ENCODE measurements at regions not wholly inside any gene's neighbourhood (a gene's known extent, or its start where the extent isn't known, plus 50 kb on each side); places are given as distances from the start of the nearest gene placed in this dataset.

DNA sequence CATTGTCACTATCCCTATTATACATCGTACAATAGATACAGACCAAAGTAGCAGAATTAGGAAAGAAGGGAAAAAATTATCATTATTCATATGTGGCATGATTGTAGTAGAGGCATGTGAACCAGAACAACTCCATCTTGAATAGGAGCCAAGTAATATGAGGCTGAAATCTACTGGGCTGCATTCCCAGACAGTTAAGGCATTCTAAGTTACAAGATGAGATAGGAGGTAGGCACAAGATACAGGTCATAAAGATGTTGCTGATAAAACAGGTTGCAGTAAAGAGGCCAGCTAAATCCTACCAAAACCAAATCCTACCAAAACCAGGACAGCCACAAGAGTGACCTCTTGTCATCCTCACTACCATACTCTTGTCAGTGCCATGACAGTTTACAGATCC is 1035.4 kb upstream of the SEMA6D start:
- no peak for DNase-seq (ENCODE audit: low read depth in 2 of 3, low spot score in 2 of 3)

DNA sequence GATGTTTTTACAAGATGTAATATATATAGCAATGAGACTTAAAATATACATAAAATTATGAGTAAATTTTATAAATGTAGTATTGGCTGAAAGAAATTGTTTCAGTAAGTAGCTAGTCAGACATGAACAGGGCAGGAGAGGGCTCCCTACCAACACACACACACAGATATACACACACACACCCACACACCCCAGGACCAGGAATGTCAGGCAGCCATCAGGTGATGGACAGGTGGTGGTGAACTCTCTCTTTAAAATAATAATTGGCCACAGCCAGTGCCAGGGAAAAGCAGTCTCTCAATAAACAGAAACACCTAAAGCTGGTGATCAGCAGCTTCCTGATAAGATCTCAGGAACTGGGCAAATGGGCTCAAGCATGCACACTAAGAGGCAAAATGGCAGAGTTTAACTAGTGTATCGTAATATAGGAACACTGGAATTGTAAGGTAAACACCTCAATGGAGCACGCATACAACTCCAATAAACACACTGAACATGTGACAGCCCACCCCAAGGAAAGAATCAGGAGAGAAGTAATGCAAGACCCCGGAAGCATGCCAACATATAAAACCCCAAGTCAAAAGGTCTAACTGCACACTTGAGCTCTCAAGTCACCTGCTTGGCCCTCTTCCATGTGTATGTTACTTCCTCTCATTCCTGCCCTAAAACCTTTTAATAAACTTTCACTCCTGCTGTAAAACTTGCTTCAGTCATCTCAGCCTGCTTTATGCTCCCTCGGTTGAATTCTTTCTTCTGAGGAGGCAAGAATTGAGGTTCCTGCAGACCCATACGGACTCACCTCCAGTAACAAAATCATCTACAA is 1034.1 kb upstream of the SEMA6D start:
- DNase-seq (ENCODE audit: low read depth in 2 of 3, low spot score in 2 of 3) = no peak

DNA sequence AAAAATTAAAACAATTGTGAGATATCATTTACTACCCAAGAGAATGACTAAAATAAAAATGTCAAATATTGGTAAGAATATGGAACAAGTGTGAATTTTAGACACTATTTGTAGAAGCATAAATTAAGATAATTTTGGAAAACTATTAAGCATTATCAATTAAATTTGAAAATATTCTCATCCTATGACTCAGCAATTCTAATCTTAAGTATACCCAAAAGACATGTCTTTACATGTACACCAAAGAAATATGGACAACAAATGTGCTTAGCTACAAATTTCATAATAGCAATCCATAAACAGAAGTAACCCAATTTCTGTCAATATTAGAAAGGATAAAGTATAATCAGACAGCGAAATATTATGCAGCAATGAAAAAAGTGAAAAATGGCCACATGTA is 1032.2 kb upstream of the SEMA6D start:
- DNase-seq (ENCODE audit: low read depth in 2 of 3, low spot score in 2 of 3) = no peak

DNA sequence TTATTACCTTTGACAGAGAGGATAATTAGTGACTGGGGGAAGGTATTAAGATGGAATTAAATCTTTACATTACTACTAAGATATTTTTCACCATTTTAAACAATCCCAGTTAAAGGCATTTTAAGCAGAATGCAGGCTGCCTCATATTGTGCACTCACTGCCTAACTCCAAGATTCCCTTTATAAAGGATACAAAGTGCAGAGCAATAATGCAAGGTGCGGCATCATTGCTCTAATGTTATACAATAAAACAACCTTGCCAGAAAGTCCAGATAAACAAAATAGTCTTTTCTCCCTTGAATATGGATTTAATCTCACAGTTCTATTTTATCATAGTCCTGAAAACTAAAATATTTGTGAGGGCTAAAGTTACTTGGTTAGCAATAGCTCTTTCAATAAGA is 1031.6 kb upstream of the SEMA6D start:
- DNase-seq (ENCODE audit: low read depth in 2 of 3, low spot score in 2 of 3) = no peak

DNA sequence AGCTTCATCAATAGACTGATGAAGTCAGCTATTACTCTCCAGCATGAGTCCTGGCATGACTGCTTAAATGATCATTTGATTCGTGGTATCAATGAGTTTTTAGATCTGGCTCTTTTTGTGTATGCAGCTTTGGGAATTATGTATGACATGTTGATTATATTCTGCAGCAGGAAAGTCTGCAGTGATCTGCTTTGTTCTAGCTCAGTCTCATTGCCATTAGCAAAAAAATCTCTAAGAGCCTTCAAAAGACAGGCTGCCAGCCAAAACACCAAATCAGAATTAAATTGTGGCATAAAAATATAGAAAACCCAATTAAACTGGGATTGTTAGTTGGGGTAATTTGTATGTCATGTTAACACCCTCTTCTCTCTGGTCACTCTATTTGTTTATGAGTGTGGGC is 1021.0 kb upstream of the SEMA6D start:
- no peak for DNase-seq (ENCODE audit: low read depth in 2 of 3, low spot score in 2 of 3)

DNA sequence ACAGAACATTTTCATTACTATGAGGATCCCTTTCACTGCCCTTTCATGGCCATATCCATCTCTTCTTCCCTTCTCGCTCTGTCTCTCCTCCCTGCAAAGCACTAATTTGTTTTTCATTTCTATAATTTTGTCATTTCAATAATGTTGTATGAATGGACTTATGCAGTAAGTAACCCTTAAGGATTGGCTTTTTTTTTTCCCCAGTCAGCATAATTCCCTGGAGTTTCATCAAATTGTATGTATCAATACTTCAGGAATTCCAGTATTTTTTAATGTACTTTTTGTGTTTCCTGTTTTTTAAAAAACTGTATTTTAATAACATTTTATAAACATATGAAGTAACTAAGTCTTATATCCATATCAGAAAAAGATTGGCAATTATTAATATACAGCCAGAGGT is 1016.0 kb upstream of the SEMA6D start:
- no peak for DNase-seq (ENCODE audit: low read depth in 2 of 3, low spot score in 2 of 3)

DNA sequence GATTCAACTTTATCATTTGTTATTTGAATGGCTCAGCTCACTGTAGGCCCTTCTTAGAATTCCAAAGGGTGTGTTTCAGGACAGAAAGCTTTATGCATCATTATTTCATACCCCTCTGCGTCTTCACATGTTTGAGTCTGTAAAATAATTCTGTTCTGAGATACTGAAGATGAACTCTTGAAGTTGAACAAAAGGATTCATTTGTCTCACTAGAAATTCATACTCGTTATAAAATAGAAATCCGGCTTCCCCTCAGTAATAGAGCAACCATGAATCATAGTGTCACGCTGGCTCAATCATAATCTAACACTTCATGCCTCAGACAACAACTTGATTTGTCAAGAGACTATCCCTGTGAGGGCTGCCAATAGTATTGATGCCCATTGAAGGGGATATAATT is 1015.4 kb upstream of the SEMA6D start:
- DNase-seq (ENCODE audit: low read depth in 2 of 3, low spot score in 2 of 3) = no peak

DNA sequence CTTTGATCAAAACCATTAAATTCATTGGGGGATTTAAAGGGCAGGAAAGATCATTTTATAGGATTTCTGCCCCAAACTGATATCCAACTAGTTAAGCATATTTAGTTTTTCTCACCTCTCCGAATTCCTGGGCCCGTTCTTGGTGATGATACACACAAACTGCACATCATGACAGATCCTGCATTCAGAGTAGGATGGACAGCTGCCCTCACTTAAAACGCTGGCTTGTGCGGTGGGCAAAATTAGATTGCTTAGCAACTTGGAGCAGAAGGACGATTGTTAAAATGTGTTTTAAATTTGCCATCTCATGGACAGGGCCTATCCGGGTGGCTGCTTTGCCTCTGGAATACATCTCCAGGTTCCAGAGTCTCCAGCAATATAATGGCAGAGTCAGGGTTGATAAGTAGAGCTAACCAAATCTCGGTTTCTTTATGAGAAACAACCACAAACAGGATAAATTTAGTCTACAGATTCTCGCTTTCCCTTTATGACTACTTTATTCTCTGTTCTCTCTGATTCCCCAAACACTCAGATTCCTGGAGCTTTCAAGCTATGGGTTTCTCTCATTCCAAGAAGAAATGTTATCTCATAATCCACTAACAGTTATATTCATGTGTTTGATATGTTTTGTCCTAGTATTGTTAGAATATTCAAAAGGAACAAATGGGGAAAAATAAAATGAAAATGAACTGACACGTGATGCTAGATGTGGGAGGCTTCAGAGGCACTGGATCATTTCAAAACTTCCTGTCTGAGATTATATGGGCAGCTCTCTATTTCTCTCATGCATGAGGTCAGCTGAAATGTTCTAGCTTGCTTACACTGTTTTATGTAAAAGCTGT is 1014.1 kb upstream of the SEMA6D start:
- DNase-seq (ENCODE audit: low read depth in 2 of 3, low spot score in 2 of 3) = no peak

DNA sequence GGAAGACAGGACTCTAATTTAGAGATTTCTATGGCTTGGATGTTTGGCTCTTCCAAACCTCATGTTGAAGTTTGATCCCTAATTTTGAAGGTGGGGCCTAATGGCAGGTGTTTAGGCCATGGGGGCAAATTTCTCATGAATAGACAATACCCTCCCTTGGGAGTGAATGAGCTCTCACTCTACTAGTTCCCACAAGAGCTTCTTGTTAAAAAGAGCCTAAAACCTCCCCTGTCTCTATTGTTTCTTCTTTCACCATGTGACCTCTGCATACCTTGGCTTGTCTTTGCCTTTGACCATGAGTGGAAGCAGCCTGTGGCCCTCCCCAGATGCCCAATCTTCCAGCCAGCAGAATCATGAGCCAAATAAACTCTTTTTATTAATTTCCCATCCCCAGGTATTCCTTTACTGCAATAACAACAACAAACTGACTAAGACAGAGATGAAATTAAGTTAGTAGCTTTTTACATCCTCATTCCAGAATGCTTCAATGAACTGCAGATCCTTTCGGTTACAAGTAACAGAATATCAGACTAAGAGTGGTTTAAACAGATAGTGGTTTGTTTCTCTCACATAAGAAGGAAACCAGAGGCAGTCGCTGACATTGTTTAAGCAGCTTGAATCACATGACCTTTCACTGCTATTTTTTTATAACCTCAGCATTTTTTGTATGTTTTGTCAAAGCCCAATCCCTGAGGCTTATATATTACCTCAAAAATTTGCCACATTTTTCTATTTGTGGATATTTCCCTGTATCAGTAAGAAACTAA is 1013.3 kb upstream of the SEMA6D start:
- DNase-seq (ENCODE audit: low read depth in 2 of 3, low spot score in 2 of 3) = no peak

DNA sequence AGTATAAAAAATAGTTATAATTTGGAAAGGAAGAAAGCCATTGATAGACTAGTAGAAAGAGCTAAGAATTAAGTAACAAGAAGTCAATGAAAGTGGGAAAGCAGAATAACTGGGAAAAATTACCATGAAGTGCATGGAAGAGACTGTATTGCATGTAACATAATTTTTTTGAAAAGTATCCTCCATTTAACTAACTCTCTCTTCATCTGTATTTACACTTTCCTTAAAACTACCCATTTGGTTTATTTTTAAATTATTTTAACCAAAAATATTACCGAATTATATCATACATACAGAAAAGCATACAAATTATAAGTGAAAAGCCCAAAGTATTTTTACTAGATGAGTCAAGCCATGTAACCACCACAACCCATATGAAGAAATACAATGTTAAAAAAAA is 1009.9 kb upstream of the SEMA6D start:
- DNase-seq (ENCODE audit: low read depth in 2 of 3, low spot score in 2 of 3) = no peak

DNA sequence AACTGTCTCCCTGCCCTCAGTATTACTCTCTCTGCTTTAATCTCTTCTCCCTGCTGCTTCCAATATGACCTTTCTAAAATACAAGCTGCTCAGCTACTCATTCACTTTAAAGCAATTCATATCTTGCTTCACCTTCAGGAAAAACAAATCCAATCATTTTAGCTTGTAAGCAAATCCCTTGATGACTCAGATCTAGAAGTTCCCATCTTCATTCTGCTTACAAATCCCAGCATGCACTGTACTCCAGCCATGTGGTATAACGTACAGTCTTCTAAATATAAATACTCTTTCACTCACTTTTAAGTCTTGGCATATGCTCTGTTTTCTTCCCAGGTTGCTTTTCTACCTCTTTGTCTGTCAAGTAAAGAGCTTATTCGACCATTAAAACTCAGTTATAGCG is 1009.1 kb upstream of the SEMA6D start:
- no peak for DNase-seq (ENCODE audit: low read depth in 2 of 3, low spot score in 2 of 3)

DNA sequence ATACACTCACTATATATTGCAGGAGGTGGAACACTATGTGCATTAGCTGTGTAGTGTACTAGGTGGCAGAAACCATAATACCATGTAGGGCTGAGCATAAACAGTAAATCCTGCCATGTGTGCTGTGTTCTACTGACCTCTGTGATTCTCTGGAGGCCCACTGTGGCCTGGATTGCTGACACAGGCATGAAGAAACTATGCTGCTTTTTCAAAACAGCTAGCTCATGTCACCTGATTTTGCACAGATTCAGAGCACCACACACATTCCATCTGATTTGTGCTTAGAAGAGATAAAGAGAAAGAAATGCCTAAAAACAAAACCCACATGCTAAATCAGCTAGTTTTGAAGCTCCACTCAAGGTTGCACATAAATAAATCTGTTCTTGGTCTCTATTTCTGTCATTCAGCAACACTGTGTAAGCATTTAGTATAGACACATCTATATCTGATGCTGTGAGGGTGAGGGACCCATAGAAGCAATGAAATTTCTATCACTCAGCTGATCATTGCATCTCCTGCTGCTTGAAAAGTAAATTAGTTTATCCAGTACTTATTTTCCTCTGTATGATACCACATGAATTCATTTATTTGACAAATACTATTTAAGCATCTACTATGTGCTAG is 1007.7 kb upstream of the SEMA6D start:
- no peak for DNase-seq (ENCODE audit: low read depth in 2 of 3, low spot score in 2 of 3)

DNA sequence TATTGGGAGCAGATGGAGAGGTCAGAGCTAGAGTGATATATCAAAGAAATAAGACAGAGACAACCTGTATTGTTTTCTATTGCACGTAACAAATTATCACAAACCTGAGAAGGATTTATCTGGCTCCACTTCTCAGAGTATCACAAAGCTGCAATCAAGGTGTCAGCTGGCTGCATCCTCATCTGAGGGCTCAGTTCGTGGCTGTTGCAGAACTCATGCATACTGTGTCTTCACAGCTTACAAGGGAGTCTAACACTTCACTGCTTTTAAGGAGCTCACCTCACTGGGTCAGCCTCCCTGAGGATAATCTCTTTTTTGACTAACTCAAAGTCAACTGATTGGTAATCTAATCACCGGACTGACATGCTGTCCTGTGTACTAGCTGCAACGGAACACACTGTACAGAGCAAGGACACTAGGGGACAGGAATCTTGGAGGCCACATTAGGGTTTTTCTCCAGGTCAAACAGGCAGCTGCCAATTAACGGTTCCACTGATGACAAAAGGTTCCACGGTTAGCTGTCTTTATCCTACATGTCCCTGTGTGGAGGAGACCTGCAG is 1006.8 kb upstream of the SEMA6D start:
- DNase-seq (ENCODE audit: low read depth in 2 of 3, low spot score in 2 of 3) = no peak

DNA sequence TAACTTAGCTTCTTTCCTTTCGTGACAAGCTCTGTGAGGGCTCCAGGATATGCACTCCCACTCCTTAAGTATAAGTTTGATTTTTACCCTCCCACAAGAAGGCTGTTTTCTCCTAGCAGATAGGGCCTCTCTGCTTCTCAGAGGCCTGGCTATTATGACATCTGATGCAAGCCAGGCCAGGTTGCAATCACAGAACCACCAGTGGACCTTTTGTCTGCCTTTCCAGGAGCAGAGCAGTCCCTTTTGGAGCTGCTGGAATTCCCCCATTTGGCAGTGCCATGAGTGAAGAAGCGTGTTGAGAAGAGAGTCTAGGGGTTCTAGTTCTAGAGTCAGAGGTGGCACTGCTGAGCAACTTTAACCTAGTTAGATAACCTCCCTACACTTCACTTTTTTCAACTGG is 1004.3 kb upstream of the SEMA6D start:
- DNase-seq (ENCODE audit: low read depth in 2 of 3, low spot score in 2 of 3) = no peak

DNA sequence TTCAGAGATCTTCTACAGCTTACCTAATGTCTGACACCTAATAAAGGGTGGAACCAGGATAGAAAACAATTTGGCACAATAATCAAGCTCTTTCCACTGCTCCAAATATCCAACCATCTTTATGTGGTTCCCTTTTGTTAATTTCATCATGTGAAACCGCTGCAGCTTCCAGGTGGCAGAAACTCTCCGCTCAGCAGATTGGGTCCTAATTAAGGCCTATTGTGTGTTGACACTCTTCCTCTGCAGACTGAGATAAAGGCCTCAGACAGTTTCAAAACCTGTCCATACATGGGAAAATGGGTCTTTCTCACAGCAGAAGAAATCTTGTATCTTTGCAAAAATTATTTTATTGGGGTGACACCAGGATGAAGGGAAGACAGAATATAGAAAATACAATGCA is 1002.4 kb upstream of the SEMA6D start:
- DNase-seq (ENCODE audit: low read depth in 2 of 3, low spot score in 2 of 3) = no peak

DNA sequence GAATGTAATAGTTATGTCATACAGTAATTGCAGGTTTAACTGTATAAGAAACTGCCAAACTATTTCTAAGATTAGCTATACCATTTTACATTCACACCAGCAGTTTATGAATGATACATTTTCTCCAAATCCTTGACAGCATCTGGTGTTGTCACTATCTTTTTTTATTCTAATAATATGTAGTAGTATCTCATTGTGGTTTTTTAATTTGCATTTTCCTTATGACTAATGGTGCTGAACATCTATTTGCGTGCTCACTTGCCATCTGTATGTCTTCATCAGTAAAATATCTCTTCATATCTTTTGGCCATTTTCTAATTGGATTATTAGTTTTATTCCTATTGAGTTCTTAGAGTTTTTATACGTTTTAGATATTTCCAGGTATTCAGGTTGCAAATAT is 994.0 kb upstream of the SEMA6D start:
- no peak for DNase-seq (ENCODE audit: low read depth in 2 of 3, low spot score in 2 of 3)

DNA sequence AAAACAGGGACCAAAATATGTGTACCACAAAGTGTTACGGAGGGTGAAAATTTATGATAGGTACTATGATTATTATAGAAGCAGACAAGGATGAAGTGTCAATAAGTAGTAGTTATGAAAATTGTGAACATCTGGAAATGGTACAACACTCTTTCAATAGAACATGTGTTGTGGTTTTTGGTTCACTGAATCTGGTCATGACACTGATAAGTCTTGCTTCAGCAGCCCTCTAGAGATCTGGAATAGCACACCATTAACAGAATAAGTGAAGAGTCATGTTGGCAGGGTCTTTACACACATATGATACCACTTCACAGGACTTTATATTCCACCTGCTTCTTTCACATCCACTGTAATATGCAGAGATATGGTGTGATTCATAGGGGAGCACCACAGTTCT is 985.2 kb upstream of the SEMA6D start:
- no peak for DNase-seq (ENCODE audit: low read depth in 2 of 3, low spot score in 2 of 3)

DNA sequence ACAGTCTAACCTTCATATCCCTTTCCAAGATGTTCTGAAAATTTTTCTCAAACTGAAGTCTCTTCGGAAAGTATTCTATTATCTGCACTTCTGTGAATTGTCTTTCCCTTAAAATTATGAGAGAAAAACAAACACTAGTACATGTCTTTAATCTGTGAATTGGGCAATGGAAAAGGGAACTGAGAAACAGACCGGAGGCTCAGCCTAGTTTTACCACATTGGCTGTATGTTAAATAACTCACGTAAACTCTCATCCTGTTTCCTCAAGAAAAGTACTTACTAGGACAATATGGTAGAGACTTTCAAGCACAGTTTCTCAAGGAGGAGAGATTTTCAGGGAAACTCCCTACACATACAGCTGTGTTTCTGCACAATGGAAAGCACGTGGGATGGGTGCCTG is 982.2 kb upstream of the SEMA6D start:
- DNase-seq (ENCODE audit: low read depth in 2 of 3, low spot score in 2 of 3) = no peak

DNA sequence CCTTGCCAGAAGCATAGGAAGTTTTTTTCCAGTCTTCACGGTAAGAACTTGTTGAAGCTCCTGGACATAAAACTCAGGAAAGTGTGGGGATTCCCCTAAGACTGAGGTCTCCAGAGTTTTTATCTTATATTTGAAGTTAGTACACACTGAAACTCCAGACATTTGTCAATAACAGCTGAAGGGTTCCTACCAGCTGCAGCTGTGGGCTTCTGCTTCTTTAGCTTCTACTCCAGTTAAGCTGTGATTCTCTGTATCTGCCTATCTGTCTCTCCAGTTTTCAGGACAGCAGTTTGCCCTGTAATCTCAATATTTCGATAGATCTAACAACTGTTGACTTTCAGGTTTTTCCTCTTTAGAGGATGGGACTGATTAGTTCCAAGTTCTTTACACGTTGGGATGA is 966.0 kb upstream of the SEMA6D start:
- no peak for DNase-seq (ENCODE audit: low read depth in 2 of 3, low spot score in 2 of 3)

DNA sequence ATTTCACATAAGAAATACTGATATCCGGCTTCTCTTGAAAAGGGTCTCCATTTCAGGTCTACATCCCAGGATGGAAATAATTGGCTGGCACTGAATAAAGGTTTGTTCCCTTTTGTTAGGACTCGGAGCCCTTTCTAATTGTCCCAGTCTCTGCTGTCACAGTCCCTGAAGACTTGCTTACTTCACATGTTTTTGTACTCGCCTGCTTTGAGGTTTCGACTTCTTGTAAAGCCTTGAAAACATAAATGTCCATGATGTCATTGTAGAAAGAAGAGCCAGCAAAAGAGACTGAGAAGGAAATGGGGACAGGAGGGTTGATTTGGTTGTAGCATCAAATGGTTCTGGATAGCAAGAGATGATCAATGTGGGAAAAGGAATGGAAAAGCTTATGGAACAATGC is 963.4 kb upstream of the SEMA6D start:
- DNase-seq (ENCODE audit: low read depth in 2 of 3, low spot score in 2 of 3) = no peak

DNA sequence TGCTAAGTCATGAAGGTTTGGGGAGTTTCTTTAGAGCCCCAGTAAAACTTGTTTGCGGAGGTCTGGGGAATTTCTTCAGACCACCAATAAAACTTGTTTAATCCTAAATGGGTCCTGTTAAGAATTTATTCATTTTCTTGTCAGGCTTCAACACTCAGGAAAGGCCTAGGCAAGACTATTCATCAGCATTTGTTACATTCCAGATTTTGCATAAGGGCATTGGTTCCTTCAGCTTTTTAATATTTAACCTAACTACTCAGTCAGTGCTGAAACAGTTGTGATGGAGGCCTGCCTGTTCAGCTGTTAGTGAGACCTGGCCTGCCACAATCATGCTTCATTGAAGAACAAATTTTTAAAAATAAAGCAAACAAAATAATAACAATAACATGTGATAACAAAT is 954.2 kb upstream of the SEMA6D start:
- no peak for DNase-seq (ENCODE audit: low read depth in 2 of 3, low spot score in 2 of 3)
